Right lobe of liver (tissue), 6 donors: ENCODE measurements at regions not wholly inside any gene's neighbourhood (a gene's known extent, or its start where the extent isn't known, plus 50 kb on each side); places are given as distances from the start of the nearest gene placed in this dataset.

ENCODE experiments used
- ATAC-seq, 4 donors: fragments of 200-7000 bp; cut with Tn5 transposase; one replicate each; pipeline ENCODE4 v1.9.1; 2020; ENCODE audit warnings: mild to moderate bottlenecking in 4 of 4, moderate library complexity in 4 of 4
- DNase-seq, 3 donors: peaks; one replicate each; pipeline ENCODE4 v3.0.0-alpha.2; 2020
- H3K27ac ChIP-seq, 3 donors: fragments of 200-600 bp; one replicate each; pipeline ENCODE4 v1.8.0; 2022
- H3K27me3 ChIP-seq, 2 donors: fragments of 200-600 bp; one replicate each; pipeline ENCODE4 v1.8.0; 2022
- H3K36me3 ChIP-seq, 4 donors: fragments of 200-600 bp; sonication (generic) in 1 of 4; one replicate each; pipeline versions ENCODE4 v1.5.1 to v1.8.0; 2017 to 2022; ENCODE audit warnings: control low read depth in 1 of 4
- H3K4me1 ChIP-seq, 4 donors: fragments of 200-600 bp; sonication (generic) in 1 of 4; one replicate each; pipeline versions ENCODE4 v1.5.1 to v1.8.0; 2017 to 2022; ENCODE audit warnings: control low read depth in 1 of 4
- H3K4me3 ChIP-seq, 3 donors: fragments of 200-600 bp; one replicate each; pipeline ENCODE4 v1.8.0; 2022
- H3K9me3 ChIP-seq, 4 donors: fragments of 200-600 bp; sonication (generic) in 1 of 4; one replicate each; pipeline versions ENCODE4 v1.5.1 to v1.8.0; 2017 to 2022; ENCODE audit warnings: control low read depth in 1 of 4
- POLR2A ChIP-seq: fragments of 450-650 bp; IDR thresholded peaks from one replicate; pipeline ENCODE4 v1.6.1; 2017; ENCODE audit warnings: antibody characterized with exemption, mild to moderate bottlenecking
- WGBS: methylation state at CpG from one replicate; pipeline ENCODE4 v1.1.6; 2018; ENCODE audit warnings: low coverage, low lambda C conversion rate; ENCODE audit not compliant: insufficient coverage; ENCODE audit errors: missing lambda C conversion rate; 5-methylcytosine and 5-hydroxymethylcytosine counted together
- intact Hi-C, 2 donors: fragments of 100-400 bp; cut with DNase I; formaldehyde crosslinking; loops; one replicate each; pipeline versions ENCODE4 v1.11.2 to v1.14.1; 2022
- TF ChIP-seq, protein P1 (sequence below), 4 donors: fragments of 200-600 bp in 3 of 4; fragments of 450-650 bp in 1 of 4; IDR thresholded peaks; one replicate each; pipeline versions ENCODE4 v1.5.1 to v1.8.0; 2016 to 2022; ENCODE audit warnings: antibody characterized with exemption in 4 of 4, mild to moderate bottlenecking in 2 of 4
- donor health status: DM: no; HTN: yes; CAD: no.
- donor health status: DM: no; HTN: no; CAD: no.
- donor health status: DM: no; HTN: no; CAD: no.
- donor health status: DM: no; HTN: yes; CAD: no.
- donor health status: DM: no; HTN: yes; CAD: no.

DNA sequence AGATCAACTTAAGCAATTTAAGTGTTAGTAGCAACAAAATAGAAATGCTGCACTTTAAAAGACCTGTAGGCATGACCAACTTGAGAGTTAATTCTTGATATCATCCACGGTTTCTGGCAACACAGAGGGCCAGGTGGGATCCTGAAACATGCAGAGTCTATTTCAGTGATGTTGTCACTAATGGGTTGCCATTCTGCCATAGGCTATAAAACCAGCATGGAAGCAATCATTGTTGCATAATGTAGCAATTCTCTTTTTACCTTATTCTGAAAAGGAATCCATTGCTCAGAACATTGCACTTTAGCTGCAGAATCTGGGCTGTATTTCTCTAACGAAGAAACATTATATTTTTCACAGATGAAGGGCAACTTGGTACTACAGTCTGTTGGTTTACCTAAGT lies 53.9 kb upstream of the CD302 start:
- no peak for DNase-seq
- no peak overlapping the region for H3K4me3 ChIP-seq
- no peak overlapping the region for H3K27ac ChIP-seq
- intact Hi-C loops, result no loop called here
- WGBS, result 94% methylated on average over 2 of the region's 2 CpGs
- TF ChIP-seq POLR2A, result no peak
- TF ChIP-seq, protein P1, sequence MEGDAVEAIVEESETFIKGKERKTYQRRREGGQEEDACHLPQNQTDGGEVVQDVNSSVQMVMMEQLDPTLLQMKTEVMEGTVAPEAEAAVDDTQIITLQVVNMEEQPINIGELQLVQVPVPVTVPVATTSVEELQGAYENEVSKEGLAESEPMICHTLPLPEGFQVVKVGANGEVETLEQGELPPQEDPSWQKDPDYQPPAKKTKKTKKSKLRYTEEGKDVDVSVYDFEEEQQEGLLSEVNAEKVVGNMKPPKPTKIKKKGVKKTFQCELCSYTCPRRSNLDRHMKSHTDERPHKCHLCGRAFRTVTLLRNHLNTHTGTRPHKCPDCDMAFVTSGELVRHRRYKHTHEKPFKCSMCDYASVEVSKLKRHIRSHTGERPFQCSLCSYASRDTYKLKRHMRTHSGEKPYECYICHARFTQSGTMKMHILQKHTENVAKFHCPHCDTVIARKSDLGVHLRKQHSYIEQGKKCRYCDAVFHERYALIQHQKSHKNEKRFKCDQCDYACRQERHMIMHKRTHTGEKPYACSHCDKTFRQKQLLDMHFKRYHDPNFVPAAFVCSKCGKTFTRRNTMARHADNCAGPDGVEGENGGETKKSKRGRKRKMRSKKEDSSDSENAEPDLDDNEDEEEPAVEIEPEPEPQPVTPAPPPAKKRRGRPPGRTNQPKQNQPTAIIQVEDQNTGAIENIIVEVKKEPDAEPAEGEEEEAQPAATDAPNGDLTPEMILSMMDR (IDR thresholded peaks at IDR 0.05), result no peak
- H3K4me1 ChIP-seq, result no peaks in the 10 kb centered on the region
- no peak for ATAC-seq
- no peaks in the 10 kb centered on the region for H3K36me3 ChIP-seq
- no peaks in the 10 kb centered on the region for H3K27me3 ChIP-seq
- H3K9me3 ChIP-seq, result no peaks in the 10 kb centered on the region

DNA sequence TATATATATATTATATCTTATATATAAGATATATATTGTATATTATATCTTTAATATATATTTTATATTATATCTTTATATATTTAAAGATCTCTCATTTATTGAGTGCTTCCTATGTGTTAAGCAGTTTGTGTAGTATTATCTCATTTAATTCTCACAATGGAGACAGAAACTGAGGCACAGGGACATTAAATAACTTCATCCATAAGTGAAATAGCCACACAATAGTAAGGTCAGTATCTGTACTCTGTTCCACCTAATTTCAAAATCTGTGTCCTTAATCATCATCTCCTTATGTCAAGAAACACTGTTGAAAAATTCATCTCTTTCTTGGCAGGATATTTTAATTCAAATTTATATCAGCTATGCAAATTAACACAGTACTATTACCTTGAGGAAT lies 52.8 kb upstream of the CD302 start:
- no peak for ATAC-seq
- H3K4me1 ChIP-seq, result no peaks in the 10 kb centered on the region
- no peaks in the 10 kb centered on the region for H3K9me3 ChIP-seq
- intact Hi-C loops, result no loop called here
- H3K36me3 ChIP-seq, result no peaks in the 10 kb centered on the region
- DNase-seq, result no peak
- no peak overlapping the region for H3K4me3 ChIP-seq
- H3K27ac ChIP-seq, result no peak overlapping the region
- TF ChIP-seq POLR2A, result no peak
- TF ChIP-seq, protein P1 (IDR thresholded peaks at IDR 0.05), result no peak
- H3K27me3 ChIP-seq, result no peaks in the 10 kb centered on the region

DNA sequence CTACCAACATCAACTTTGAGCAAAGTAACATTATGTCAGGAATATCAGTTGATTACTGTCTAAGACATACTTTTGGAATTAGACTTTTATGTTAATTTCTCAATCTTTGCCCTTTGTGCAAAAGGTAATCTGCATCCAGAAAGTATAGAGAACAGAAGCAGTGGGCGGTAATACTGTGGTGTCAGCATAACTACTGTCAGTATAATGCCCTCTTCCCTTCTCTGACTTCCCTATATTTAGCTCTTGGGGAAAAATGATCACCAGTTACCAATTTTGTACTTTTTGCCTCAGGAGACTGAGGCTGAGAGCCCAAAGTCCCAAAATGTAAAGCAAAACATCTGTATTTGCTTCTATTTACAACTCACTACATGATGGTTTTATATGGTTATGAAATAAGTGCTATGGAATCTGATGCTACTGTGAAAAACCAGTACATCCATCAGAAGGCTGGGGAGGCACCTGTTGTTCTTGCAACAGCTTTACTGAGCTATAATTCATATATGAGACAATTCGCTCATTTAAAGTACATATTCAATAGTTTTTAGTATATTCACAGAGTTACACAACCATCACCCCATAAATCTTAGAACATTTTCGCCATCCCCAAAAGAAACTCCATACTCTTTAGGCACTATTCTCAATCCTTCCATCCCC lies 51.3 kb upstream of the CD302 start:
- peak in 1 of 4 donors; percentile 20 for ATAC-seq
- intact Hi-C loops, result no loop called here
- Histone ChIP-seq H3K4me3 (no peak overlapping the region), H3K27me3 (no peaks in the 10 kb centered on the region), H3K4me1 (no peaks in the 10 kb centered on the region), H3K9me3 (no peaks in the 10 kb centered on the region), H3K27ac (no peak overlapping the region), H3K36me3 (no peaks in the 10 kb centered on the region)
- TF ChIP-seq POLR2A, result no peak
- TF ChIP-seq, protein P1 (IDR thresholded peaks at IDR 0.05), result no peak
- DNase-seq, result no peak
- WGBS, result 87% methylated on average over 3 of the region's 3 CpGs
